IMR-90 (cell line): ENCODE measurements at regions not wholly inside any gene's neighbourhood (a gene's known extent, or its start where the extent isn't known, plus 50 kb on each side); places are given as distances from the start of the nearest gene placed in this dataset.

ENCODE experiments used
- ATAC-seq: fragments of 200-7000 bp; cut with Tn5 transposase; 2 replicates; pipeline ENCODE4 v1.9.1; 2020; ENCODE audit warnings: low read depth, mild to moderate bottlenecking, moderate library complexity
- BruUV-seq: library from RNA; stranded (reverse); fragments of 400-500 nt; replicated peaks from 2 replicates; lab custom pipeline; 2021; lab: Mats Ljungman, UMichigan
- CTCF ChIA-PET: fragments of 300-600 bp; formaldehyde crosslinking; extraction: SDS; loops from one replicate; lab custom pipeline; 2021; ENCODE audit warnings: antibody characterized with exemption; lab: Yijun Ruan, JAX
- POLR2A ChIA-PET: fragments of 300-600 bp; sonication (Branson Sonifier 250); formaldehyde crosslinking; loops from one replicate; lab custom pipeline; 2022; ENCODE audit warnings: antibody characterized with exemption; ENCODE audit not compliant: unreplicated experiment; lab: Charles Lee
- DNase-seq: peaks from one replicate; pipeline ENCODE4 v3.0.0; 2013
- H2AFZ ChIP-seq: replicated peaks from 2 replicates; pipeline ENCODE3; 2013; ENCODE audit warnings: low read length, mild to moderate bottlenecking; ENCODE audit not compliant: poor library complexity
- H2AK5ac ChIP-seq: 2 replicates; pipeline ENCODE4 v1.6.1; 2013; ENCODE audit warnings: low read depth, low read length, inconsistent platforms
- H2AK9ac ChIP-seq: replicated peaks from 2 replicates; pipeline ENCODE3; 2013; ENCODE audit warnings: mild to moderate bottlenecking, low read depth, low read length, moderate library complexity; ENCODE audit not compliant: poor library complexity
- H2BK120ac ChIP-seq: 2 replicates; pipeline ENCODE4 v1.6.1; 2013; ENCODE audit warnings: low read depth, low read length, inconsistent platforms
- H2BK15ac ChIP-seq: 3 replicates; pipeline ENCODE4 v1.6.1; 2013; ENCODE audit warnings: low read depth, low read length, inconsistent platforms
- H2BK20ac ChIP-seq: 2 replicates; pipeline ENCODE4 v1.6.1; 2013; ENCODE audit warnings: low read depth, mild to moderate bottlenecking, inconsistent platforms, low read length, moderate library complexity
- H2BK5ac ChIP-seq: 2 replicates; pipeline ENCODE4 v1.6.1; 2013; ENCODE audit warnings: mild to moderate bottlenecking, low read depth, low read length, inconsistent platforms; ENCODE audit not compliant: poor library complexity, severe bottlenecking
- H3K14ac ChIP-seq: replicated peaks from 2 replicates; pipeline ENCODE4 v1.6.1; 2013; ENCODE audit warnings: low read depth, low read length, inconsistent platforms
- H3K18ac ChIP-seq: 2 replicates; pipeline ENCODE4 v1.6.1; 2013; ENCODE audit warnings: low read depth, low read length, control low read depth
- H3K23ac ChIP-seq: 2 replicates; pipeline ENCODE4 v1.6.1; 2013; ENCODE audit warnings: low read depth, low read length, inconsistent platforms
- H3K27ac ChIP-seq: 2 replicates; pipeline ENCODE4 v1.5.1; 2013; ENCODE audit warnings: mild to moderate bottlenecking, control low read depth, low read length; ENCODE audit not compliant: insufficient read depth
- H3K27me3 ChIP-seq: 2 replicates; pipeline ENCODE4 v1.6.1; 2013; ENCODE audit warnings: low read length; ENCODE audit not compliant: control insufficient read depth, insufficient read depth
- H3K36me3 ChIP-seq: 2 replicates; pipeline ENCODE4 v1.6.1; 2013; ENCODE audit warnings: low read length, mixed read lengths; ENCODE audit not compliant: control insufficient read depth, insufficient read depth
- H3K4ac ChIP-seq: 2 replicates; pipeline ENCODE4 v1.6.1; 2013; ENCODE audit warnings: low read depth, low read length, inconsistent platforms
- H3K4me1 ChIP-seq: 2 replicates; pipeline ENCODE4 v1.6.1; 2013; ENCODE audit warnings: low read length, mixed read lengths; ENCODE audit not compliant: control insufficient read depth, insufficient read depth
- H3K4me2 ChIP-seq: 2 replicates; pipeline ENCODE4 v1.6.1; 2013; ENCODE audit warnings: low read depth, mild to moderate bottlenecking, control low read depth, low read length, moderate library complexity
- H3K4me3 ChIP-seq: 2 replicates; pipeline ENCODE4 v1.5.1; 2013; ENCODE audit warnings: low read depth, mild to moderate bottlenecking, control low read depth, low read length, moderate library complexity; ENCODE audit not compliant: insufficient read depth
- H3K56ac ChIP-seq: 2 replicates; pipeline ENCODE4 v1.6.1; 2013; ENCODE audit warnings: low read length, inconsistent platforms; ENCODE audit not compliant: insufficient read depth; ENCODE audit errors: extremely low read depth
- H3K79me1 ChIP-seq, 2 experiments: 2 replicates each; pipeline ENCODE4 v1.6.1; 2013; ENCODE audit warnings: low read length in 2 of 2, inconsistent platforms in 1 of 2, low read depth in 1 of 2
- H3K9ac ChIP-seq: 2 replicates; pipeline ENCODE4 v1.6.1; 2013; ENCODE audit warnings: low read depth, low read length, control low read depth
- H3K9me1 ChIP-seq: 2 replicates; pipeline ENCODE4 v1.6.1; 2013; ENCODE audit warnings: low read length, inconsistent platforms; ENCODE audit not compliant: insufficient read depth
- H3K9me3 ChIP-seq: 2 replicates; pipeline ENCODE4 v1.6.1; 2013; ENCODE audit warnings: low read length; ENCODE audit not compliant: control insufficient read depth, insufficient read depth
- H4K20me1 ChIP-seq: 2 replicates; pipeline ENCODE4 v1.6.1; 2013; ENCODE audit warnings: low read length, inconsistent platforms; ENCODE audit not compliant: insufficient read depth
- H4K5ac ChIP-seq: 2 replicates; pipeline ENCODE4 v1.6.1; 2013; ENCODE audit warnings: mild to moderate bottlenecking, low read depth, low read length, control low read depth
- H4K8ac ChIP-seq, 2 experiments: 2 replicates each; pipeline ENCODE4 v1.6.1; 2013; ENCODE audit warnings: low read depth in 2 of 2, low read length in 2 of 2, control low read depth in 1 of 2, inconsistent platforms in 1 of 2
- H4K91ac ChIP-seq: 2 replicates; pipeline ENCODE4 v1.6.1; 2013; ENCODE audit warnings: low read depth, low read length, inconsistent platforms; ENCODE audit not compliant: insufficient read depth
- CTCF ChIP-seq: conservative IDR thresholded peaks from 2 replicates; pipeline ENCODE4 v1.5.1; 2012; ENCODE audit warnings: mild to moderate bottlenecking, low read depth, low read length, improper control_type of control experiment
- MAZ ChIP-seq: IDR thresholded peaks from 2 replicates; pipeline ENCODE4 v1.6.1; 2012; ENCODE audit warnings: low read depth, mild to moderate bottlenecking, low read length, improper control_type of control experiment, moderate library complexity, borderline replicate concordance
- RCOR1 ChIP-seq: IDR thresholded peaks from 2 replicates; pipeline ENCODE4 v1.6.1; 2012; ENCODE audit warnings: mild to moderate bottlenecking, low read length, improper control_type of control experiment; ENCODE audit not compliant: insufficient replicate concordance
- RFX5 ChIP-seq: IDR thresholded peaks from 2 replicates; pipeline ENCODE4 v1.8.0; 2012; ENCODE audit warnings: low read depth, mild to moderate bottlenecking, low read length, moderate library complexity
- WGBS, 2 experiments: methylation state at CpG; one replicate each; pipeline versions ENCODE4 v1.1.5 to v1.1.7; 2013; ENCODE audit warnings: missing lambda C conversion rate in 2 of 2; ENCODE audit not compliant: insufficient read length in 1 of 2; ENCODE audit errors: extremely low coverage in 2 of 2; 5-methylcytosine and 5-hydroxymethylcytosine counted together
- dilution Hi-C: fragments of 300-500 bp; cut with HindIII; formaldehyde crosslinking; loops from one replicate; pipeline ENCODE4 v1.14.3; 2018; ENCODE audit warnings: low sequenced_read_pairs; ENCODE audit not compliant: unreplicated experiment
- in situ Hi-C: fragments of 300-500 bp; cut with MboI; formaldehyde crosslinking; loops from 3 replicates; pipeline ENCODE4 v1.14.3; 2019; ENCODE audit warnings: low sequenced_read_pairs, inconsistent platforms, mixed read lengths
- intact Hi-C: fragments of 100-400 bp; cut with micrococcal nuclease; formaldehyde crosslinking; loops from 2 replicates; pipeline ENCODE4 v1.10.0; 2022

GRCh38 chr5:157989296-157989695 is 130.4 kb upstream of the CLINT1 start:
- Histone ChIP-seq H3K9me3 (no peaks in the 10 kb centered on the region), H2AK5ac (no peak overlapping the region), H3K23ac (no peak overlapping the region), H2BK120ac (no peak overlapping the region), H4K5ac (no peak overlapping the region), H4K20me1 (no peaks in the 10 kb centered on the region), H3K4ac (no peak overlapping the region), H3K79me1 (no peaks in the 10 kb centered on the region), H3K56ac (no peak overlapping the region), H3K27me3 (no peaks in the 10 kb centered on the region), H2BK20ac (no peak overlapping the region), H3K9me1 (no peaks in the 10 kb centered on the region), H3K4me1 (no peaks in the 10 kb centered on the region), H2BK5ac (no peak overlapping the region), H2BK15ac (no peak overlapping the region), H3K4me3 (no peak overlapping the region), H2AK9ac (no peak overlapping the region), H3K27ac (no peak overlapping the region), H2AFZ (no peak overlapping the region), H3K14ac (no peak overlapping the region), H3K36me3 (no peaks in the 10 kb centered on the region), H3K4me2 (no peak overlapping the region), H3K9ac (no peak overlapping the region), H4K91ac (no peak overlapping the region), H4K8ac (no peak overlapping the region), H3K18ac (no peak overlapping the region)
- CTCF ChIA-PET = no interaction called here
- ATAC-seq (no peak; the same call in 1 of the 2 replicates), DNase-seq (no peak)
- in situ Hi-C loops = no loop called here
- POLR2A ChIA-PET = no interaction called here
- dilution Hi-C loops = no loop called here
- TF ChIP-seq RFX5 (no peak), CTCF (no peak), MAZ (no peak), RCOR1 (no peak)
- WGBS, 2 experiments = 80% methylated on average over 1 of the region's 6 CpGs; no CpG with 5 or more reads in 1 of the 2 experiments
- intact Hi-C loops = no loop called here
- BruUV-seq = no TSS peak
